GM19397 (cell line): ENCODE measurements at regions not wholly inside any gene's neighbourhood (a gene's known extent, or its start where the extent isn't known, plus 50 kb on each side); places are given as distances from the start of the nearest gene placed in this dataset.

Experiments
- ATAC-seq: cut with Tn5 transposase; IDR thresholded peaks from one replicate; pipeline ENCODE4 v1.9.1; 2021; ENCODE audit warnings: mild to moderate bottlenecking, moderate library complexity; ENCODE audit not compliant: unreplicated experiment

GRCh38 chr11:41849250-41849649 lies 389.8 kb upstream of the LRRC4C start:
- ATAC-seq, result no peak

DNA sequence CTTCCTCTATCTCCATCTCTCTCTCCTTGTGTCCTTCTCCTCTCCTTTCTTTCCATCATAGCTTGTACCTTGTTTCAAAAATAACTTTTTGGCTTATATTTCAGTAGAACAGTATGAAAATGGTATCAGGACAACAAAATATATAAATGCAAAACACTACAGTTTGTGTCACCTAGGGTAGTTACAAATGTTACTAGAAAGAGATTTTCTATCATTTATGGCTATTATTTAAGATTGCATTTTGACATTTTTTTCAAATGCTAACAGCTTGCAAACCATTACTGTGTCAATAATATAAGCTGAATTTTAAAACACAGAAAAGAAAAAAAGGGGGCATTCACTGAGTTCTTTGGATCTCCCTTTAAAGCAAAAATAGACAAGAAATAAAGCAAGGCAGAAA lies 392.3 kb upstream of the LRRC4C start:
- ATAC-seq, result no peak

- ATAC-seq, result no peak
Observed at GRCh38 chr11:41861838-41862237, 402.4 kb upstream of the LRRC4C start.

GRCh38 chr11:41866525-41866924 lies 407.1 kb upstream of the LRRC4C start:
- ATAC-seq, result no peak

- no peak for ATAC-seq
Observed at GRCh38 chr11:41868606-41869005, 409.2 kb upstream of the LRRC4C start.

- ATAC-seq, result no peak
Observed at GRCh38 chr11:41872426-41872825, 413.0 kb upstream of the LRRC4C start.

DNA sequence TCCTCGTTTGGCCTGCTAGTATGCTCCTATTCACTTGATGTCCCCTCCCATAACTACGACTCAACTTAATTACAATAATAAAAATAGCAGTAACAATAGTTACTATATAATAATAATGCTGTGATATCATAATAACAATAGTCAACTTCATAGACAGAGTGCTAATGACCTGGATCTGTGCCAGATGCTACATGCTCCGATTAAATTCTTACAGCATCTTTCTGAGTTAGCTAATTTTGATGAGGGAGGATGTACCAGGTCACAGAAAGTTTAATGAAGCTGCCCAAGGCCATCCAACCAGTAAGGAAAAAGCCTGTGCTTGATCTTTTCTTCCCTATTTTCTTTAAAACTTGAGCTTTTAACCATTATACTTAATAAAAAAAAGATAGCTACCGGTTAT lies 413.4 kb upstream of the LRRC4C start:
- no peak for ATAC-seq

GRCh38 chr11:41878095-41878494 lies 418.6 kb upstream of the LRRC4C start:
- no peak for ATAC-seq

- no peak for ATAC-seq
Observed at GRCh38 chr11:41879214-41879613, 419.8 kb upstream of the LRRC4C start.

DNA sequence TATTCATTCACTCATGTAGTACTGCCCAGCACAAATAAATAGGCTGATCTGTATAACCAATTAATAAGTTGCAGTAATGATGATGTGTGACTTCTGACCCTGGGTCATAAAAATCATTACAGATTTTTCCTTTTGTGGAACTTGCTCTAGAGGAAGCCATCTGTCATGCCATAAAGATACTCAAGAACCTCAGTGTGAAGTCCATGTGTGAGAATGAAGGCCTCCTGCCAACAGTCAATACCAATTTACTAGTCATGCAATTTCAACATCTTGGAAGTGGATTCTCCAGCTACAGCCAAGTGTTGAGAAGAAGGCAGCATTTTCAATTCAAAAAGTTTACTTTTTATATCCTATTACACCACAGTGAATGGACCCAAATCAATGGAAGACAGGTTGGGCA lies 435.6 kb upstream of the LRRC4C start:
- ATAC-seq, result no peak

DNA sequence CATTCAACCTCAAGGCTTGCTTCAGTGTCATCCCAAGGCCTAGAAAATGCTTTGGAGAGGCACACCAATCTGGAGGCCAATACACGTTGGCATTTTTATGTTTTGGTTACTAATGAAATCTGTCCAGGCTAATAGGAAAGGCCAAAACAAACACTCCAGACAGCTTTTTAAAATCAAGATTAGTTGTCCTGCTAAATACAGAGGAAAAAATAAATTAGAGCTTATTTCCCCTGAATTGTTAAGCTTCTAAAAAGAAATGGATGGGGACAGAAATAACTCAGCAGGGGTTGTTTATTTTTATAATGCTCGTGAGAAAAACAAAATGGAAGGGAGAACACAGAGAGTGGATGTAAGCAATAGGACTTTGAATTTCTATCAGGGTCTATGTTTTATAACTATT lies 438.5 kb upstream of the LRRC4C start:
- no peak for ATAC-seq

DNA sequence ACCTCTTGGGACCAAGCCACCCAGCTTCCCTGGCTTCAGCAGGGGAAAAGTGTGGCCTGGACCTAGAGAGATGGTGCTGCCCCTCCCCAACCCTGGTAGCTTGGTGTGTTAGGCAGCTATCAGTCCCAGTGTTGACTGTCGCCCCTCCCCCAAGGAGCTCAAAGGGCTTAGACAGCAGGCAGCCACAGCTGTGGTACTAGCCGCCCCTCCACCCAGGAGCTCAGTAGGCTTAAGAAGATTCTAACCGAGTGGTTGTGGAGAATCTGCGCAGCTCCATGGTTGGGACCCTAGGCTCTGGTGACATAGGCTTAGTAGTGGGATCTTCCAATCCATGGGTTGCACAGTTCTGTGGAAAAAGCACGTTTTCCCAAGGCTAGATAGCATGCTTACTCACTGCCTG lies 458.4 kb upstream of the LRRC4C start:
- ATAC-seq, result no peak

- ATAC-seq, result no peak
Observed at GRCh38 chr11:41920374-41920773, 460.9 kb upstream of the LRRC4C start.

GRCh38 chr11:41921746-41922390 lies 462.4 kb upstream of the LRRC4C start:
- ATAC-seq, result no peak

GRCh38 chr11:41926339-41926738 lies 466.9 kb upstream of the LRRC4C start:
- no peak for ATAC-seq

- ATAC-seq, result no peak
Observed at GRCh38 chr11:41935241-41935640, 475.8 kb upstream of the LRRC4C start.

DNA sequence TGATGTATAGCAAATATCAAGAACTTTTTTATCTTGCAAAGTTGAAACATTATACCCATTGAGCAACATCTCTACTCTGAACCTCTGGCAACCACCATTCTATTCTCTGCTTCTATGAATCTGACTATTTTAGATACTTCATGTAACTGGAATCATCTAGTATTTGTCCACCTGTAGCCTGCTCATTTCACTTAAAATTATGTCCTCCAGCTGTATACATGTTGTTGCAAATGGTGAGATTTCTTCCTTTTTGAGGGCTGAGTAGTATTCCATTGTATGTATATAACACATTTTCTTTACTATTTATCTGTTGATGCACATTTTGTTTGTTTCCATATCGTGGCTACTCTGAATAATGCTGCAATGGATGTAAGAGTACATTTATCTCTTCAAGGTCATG lies 476.3 kb upstream of the LRRC4C start:
- ATAC-seq, result no peak

DNA sequence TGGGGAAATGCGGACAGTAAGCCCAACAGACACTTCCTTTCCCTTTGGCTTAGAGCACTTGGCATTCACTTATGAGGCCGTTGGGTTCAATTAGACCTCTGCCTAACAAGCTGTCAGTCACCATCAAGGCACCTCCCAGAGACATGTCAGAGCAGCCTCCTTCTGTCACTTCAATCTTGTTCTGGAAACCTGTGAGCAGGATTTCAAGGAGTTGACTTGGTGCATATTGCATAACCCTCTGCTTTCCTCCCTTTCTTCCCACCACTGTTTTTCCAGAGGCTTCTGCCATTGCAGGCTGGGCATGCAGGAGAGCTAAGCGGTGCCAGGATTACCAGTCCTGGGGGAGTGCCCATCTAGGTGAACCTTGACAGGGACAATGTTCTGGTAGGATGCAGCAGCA lies 484.2 kb upstream of the LRRC4C start:
- ATAC-seq, result no peak

GRCh38 chr11:41947392-41947791 lies 487.9 kb upstream of the LRRC4C start:
- ATAC-seq, result no peak

GRCh38 chr11:41950470-41951143 lies 491.2 kb upstream of the LRRC4C start:
- ATAC-seq, result no peak

DNA sequence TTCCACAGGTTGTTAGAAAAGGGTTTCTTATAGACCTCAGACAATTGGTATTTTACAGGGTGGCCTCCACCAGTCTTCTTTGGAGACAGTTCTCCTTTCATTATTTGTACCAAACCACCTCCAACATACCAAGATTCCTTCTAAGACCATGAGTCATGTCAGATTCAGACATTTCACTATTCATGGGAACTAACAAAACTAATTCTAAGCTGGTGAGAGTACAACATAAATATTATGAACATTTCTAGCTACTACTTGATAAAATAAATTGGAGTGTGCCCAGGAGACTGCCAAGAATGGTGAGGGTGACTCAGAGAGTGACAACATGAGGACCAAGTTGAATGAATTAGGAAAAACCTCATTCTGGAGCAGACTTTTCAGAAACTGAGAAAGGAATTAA lies 494.6 kb upstream of the LRRC4C start:
- no peak for ATAC-seq

DNA sequence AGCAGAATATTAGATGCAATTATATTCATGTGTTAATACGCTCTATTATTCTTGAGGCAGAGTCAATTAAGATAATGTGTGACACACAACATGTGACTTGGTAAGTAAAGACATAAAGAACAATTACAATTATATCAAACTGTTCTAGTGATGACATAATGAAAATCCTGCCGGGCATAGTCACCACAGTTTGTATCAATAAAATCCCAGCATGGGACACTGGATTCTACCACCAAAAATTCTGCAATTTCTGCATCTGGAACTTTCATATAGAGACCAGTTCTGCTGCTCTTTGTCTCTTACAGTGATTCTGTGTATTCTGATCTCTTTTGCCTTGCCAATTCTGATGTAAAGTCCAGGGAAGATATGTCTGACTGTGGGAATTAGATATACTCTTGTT lies 495.6 kb upstream of the LRRC4C start:
- no peak for ATAC-seq
